Hematopoietic multipotent progenitor cell treated with erythropoietin and hydrocortisone succinate and interleukin-3 and kit ligand, for 8 days (in vitro differentiated cells): ENCODE measurements at regions not wholly inside any gene's neighbourhood (a gene's known extent, or its start where the extent isn't known, plus 50 kb on each side); places are given as distances from the start of the nearest gene placed in this dataset.
A peak's percentile ranks its signal among the peaks of the same experiment; 100 is the strongest.

Experiments
- DNase-seq: peaks from one replicate; pipeline ENCODE4 v3.0.0-alpha.2; 2015

DNA sequence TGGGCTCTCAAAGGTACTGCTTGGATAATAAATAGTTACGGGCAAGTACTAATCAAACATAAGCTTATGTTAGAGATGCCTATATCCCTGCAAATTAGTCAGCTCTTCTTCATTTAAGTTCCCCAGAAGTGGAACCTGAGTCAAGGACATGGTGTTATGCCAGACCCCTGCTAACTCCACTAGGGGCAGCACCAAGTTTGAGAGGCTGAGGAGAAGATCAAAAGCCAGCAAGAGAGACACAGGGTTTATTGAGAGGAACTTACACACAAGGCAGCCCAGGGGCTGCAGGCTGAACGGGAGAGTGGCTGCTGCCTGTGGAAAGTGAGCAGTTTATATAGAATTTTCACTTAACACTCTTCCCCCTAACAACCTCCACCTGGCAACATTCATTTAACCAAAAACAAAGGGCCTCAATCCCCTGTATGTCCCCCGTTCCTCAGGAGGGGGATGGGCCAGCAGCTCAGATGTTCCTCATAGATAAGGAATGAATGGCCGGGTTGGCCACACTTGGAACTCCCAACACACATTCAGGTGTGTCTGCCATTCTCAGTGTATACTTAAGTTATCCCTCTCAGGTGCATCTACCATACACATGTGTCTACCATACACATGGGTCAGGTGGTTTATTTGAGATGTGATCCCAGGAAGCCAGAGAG is 62.6 kb upstream of the GHITM start:
- DNase-seq = peak; percentile 11

DNA sequence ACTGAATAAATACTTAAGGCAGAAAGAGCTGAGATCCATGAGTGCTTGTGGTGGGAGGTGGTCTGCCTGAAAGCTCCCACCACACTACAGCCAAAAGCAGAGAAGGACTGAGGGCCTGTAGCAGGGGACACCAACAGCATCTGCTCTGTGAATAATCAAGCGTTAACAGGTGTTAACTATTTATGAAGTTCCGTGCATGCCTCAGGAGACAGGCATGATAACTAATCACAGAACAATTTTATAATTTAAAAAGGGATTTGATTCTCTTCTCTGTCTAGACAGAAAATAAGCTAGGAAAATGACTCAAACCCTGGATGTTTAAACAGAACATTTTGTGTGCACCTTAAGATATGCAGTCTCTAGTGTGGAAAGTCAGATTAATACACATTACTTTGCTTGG is 61.5 kb upstream of the GHITM start:
- DNase-seq = no peak

- no peak for DNase-seq
These were observed 60.5 kb upstream of the GHITM start for GRCh38 chr10:84078771-84079170.

- DNase-seq = no peak
These were observed 55.0 kb upstream of the GHITM start for GRCh38 chr10:84084342-84084741.

DNA sequence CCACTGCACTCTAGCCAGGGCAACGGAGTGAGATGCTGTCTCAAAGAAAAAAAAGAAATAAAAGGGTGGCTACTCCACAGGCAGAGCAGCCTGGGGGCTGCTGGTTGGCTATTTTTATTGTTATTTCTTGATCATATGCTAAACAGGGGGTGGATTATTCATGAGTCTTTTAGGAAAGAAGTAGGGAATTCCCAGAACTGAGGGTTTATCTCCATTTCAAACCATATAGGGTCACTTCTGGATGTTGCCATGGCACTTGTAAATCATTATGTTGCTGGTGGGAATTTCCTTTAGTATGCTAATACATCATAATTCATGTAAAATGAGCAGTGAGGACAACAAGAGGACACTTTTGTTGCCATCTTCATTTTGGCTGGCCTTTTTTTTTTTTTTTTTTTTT is 52.1 kb upstream of the GHITM start:
- DNase-seq = no peak

- no peak for DNase-seq
These were observed 50.7 kb upstream of the GHITM start for GRCh38 chr10:84088626-84089025.

- DNase-seq = no peak
These were observed 50.1 kb upstream of the GHITM start for GRCh38 chr10:84089162-84089561.
